DOHH2 (cell line): ENCODE measurements at regions not wholly inside any gene's neighbourhood (a gene's known extent, or its start where the extent isn't known, plus 50 kb on each side); places are given as distances from the start of the nearest gene placed in this dataset.

Experiments
- EZH2phosphoT487 ChIP-seq: fragments of 200-600 bp; sonication (generic); IDR thresholded peaks from 2 replicates; pipeline ENCODE4 v1.6.1; 2017; ENCODE audit warnings: borderline replicate concordance, mild to moderate bottlenecking, antibody characterized with exemption, low read length, moderate library complexity, mixed read lengths
- TF ChIP-seq, protein P1 (sequence below): fragments of 200-600 bp; sonication (generic); IDR thresholded peaks from one replicate; pipeline ENCODE4 v1.5.1; 2014; ENCODE audit warnings: antibody characterized with exemption, mild to moderate bottlenecking, low read depth, low read length; ENCODE audit not compliant: poor library complexity, severe bottlenecking

DNA sequence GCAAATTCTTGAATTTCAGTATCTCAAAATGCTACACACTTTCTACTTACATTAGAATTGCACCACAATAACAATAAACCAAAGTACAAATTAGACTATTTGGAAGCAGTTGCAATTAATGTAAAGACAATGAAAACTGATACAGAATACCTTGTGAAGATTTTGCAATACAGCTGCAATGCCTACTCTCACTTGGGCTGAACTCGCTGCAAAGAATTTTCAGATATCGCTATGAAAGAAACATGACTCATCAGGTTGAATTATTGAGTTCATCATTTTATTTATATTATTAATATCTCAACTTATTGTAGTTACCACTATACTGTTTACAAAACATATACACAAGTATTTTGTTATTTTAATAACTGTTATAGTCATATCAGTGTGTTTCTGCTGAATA is 108.0 kb upstream of the TMTC2 start:
- TF ChIP-seq, protein P1, sequence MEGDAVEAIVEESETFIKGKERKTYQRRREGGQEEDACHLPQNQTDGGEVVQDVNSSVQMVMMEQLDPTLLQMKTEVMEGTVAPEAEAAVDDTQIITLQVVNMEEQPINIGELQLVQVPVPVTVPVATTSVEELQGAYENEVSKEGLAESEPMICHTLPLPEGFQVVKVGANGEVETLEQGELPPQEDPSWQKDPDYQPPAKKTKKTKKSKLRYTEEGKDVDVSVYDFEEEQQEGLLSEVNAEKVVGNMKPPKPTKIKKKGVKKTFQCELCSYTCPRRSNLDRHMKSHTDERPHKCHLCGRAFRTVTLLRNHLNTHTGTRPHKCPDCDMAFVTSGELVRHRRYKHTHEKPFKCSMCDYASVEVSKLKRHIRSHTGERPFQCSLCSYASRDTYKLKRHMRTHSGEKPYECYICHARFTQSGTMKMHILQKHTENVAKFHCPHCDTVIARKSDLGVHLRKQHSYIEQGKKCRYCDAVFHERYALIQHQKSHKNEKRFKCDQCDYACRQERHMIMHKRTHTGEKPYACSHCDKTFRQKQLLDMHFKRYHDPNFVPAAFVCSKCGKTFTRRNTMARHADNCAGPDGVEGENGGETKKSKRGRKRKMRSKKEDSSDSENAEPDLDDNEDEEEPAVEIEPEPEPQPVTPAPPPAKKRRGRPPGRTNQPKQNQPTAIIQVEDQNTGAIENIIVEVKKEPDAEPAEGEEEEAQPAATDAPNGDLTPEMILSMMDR = no peak
- TF ChIP-seq EZH2phosphoT487 = no peak
